SK-N-MC (cell line): ENCODE measurements at regions not wholly inside any gene's neighbourhood (a gene's known extent, or its start where the extent isn't known, plus 50 kb on each side); places are given as distances from the start of the nearest gene placed in this dataset.
"Not testable (repeated sequence)": the region's sequence is repeated elsewhere in the genome, so short reads cannot be mapped to it uniquely, and the experiment has no call there.

Source experiments
- DNase-seq: peaks from one replicate; pipeline ENCODE4 v3.0.0-alpha.2; 2011; ENCODE audit warnings: low read depth, low spot score
- H3K27ac ChIP-seq: fragments of 200-600 bp; sonication (generic); 2 replicates; pipeline ENCODE4 v1.5.1; 2016; ENCODE audit warnings: mixed run types
- H3K36me3 ChIP-seq: fragments of 200-600 bp; sonication (generic); 2 replicates; pipeline ENCODE4 v1.6.1; 2017; ENCODE audit warnings: antibody characterized with exemption, low read length, mixed read lengths; ENCODE audit not compliant: insufficient read depth
- H3K4me3 ChIP-seq: fragments of 200-600 bp; sonication (generic); 2 replicates; pipeline ENCODE4 v1.5.1; 2016
- H3K9ac ChIP-seq: fragments of 200-600 bp; sonication (generic); 2 replicates; pipeline ENCODE4 v1.8.0; 2017; ENCODE audit warnings: mixed run types, mixed read lengths; ENCODE audit not compliant: insufficient read length
- H3K9me3 ChIP-seq: fragments of 200-600 bp; sonication (generic); 2 replicates; pipeline ENCODE4 v1.6.1; 2017; ENCODE audit warnings: low read depth, mild to moderate bottlenecking, antibody characterized with exemption, low read length, moderate library complexity, mixed read lengths
- EZH2 ChIP-seq: fragments of 200-600 bp; sonication (generic); IDR thresholded peaks from one replicate; pipeline ENCODE4 v1.6.1; 2017; ENCODE audit warnings: antibody characterized with exemption
- FOXP2 ChIP-seq: optimal IDR thresholded peaks from 2 replicates; pipeline ENCODE3; 2011; ENCODE audit warnings: mild to moderate bottlenecking, moderate library complexity; ENCODE audit not compliant: insufficient read depth; ENCODE audit errors: extremely low read length, control extremely low read depth
- POLR2AphosphoS5 ChIP-seq: IDR thresholded peaks from 2 replicates; pipeline ENCODE4 v1.6.1; 2012; ENCODE audit warnings: mild to moderate bottlenecking, low read depth, low read length, borderline replicate concordance

GRCh38 chr1:195664628-195665027 lies 943.6 kb downstream of the KCNT2 start:
- Histone ChIP-seq H3K9ac (no peak overlapping the region), H3K36me3 (no peaks in the 10 kb centered on the region), H3K27ac (no peak overlapping the region), H3K4me3 (no peak overlapping the region), H3K9me3 (no peaks in the 10 kb centered on the region)
- DNase-seq: no peak
- TF ChIP-seq POLR2AphosphoS5: no peak
- no peak for TF ChIP-seq FOXP2
- TF ChIP-seq EZH2: no peak

GRCh38 chr1:195663549-195664280 lies 944.5 kb downstream of the KCNT2 start:
- DNase-seq: no peak
- TF ChIP-seq POLR2AphosphoS5: no peak
- no peak for TF ChIP-seq FOXP2
- TF ChIP-seq EZH2: no peak
- Histone ChIP-seq H3K4me3 (no peak overlapping the region), H3K9me3 (no peaks in the 10 kb centered on the region), H3K9ac (no peak overlapping the region), H3K27ac (no peak overlapping the region), H3K36me3 (no peaks in the 10 kb centered on the region)

- Histone ChIP-seq H3K4me3 (no peak overlapping the region), H3K36me3 (no peaks in the 10 kb centered on the region), H3K9ac (no peak overlapping the region), H3K9me3 (no peaks in the 10 kb centered on the region), H3K27ac (0 out of 2 replicates have a peak overlapping the region, but pooled peaks have one; percentile 5)
- DNase-seq: no peak
- no peak for TF ChIP-seq EZH2
- no peak for TF ChIP-seq POLR2AphosphoS5
These were observed 951.5 kb downstream of the KCNT2 start for GRCh38 chr1:195656780-195657179.

- not testable (repeated sequence) for H3K36me3 ChIP-seq, H3K4me3 ChIP-seq, H3K27ac ChIP-seq, H3K9ac ChIP-seq, DNase-seq, H3K9me3 ChIP-seq
These were observed 959.4 kb downstream of the KCNT2 start for GRCh38 chr1:195648875-195649274.

GRCh38 chr1:195637539-195637938 lies 970.7 kb downstream of the KCNT2 start:
- no peaks in the 10 kb centered on the region for H3K9me3 ChIP-seq
- peak; percentile 20 for DNase-seq
- H3K36me3 ChIP-seq: no peaks in the 10 kb centered on the region
- TF ChIP-seq POLR2AphosphoS5 (no peak), FOXP2 (no peak), EZH2 (no peak)
- peak overlapping the region; percentile 52 for H3K9ac ChIP-seq
- peak overlapping the region; percentile 60 for H3K4me3 ChIP-seq
- H3K27ac ChIP-seq: peak overlapping the region; percentile 37

GRCh38 chr1:195618287-195618686 lies 990.0 kb downstream of the KCNT2 start:
- no peak for DNase-seq
- no peak overlapping the region for H3K4me3 ChIP-seq
- TF ChIP-seq EZH2 (no peak), POLR2AphosphoS5 (no peak), FOXP2 (no peak)
- H3K27ac ChIP-seq: no peak overlapping the region
- no peaks in the 10 kb centered on the region for H3K9me3 ChIP-seq
- no peak overlapping the region for H3K9ac ChIP-seq
- no peaks in the 10 kb centered on the region for H3K36me3 ChIP-seq

GRCh38 chr1:195617106-195617505 lies 991.1 kb downstream of the KCNT2 start:
- Histone ChIP-seq H3K9me3 (no peaks in the 10 kb centered on the region), H3K4me3 (no peak overlapping the region), H3K9ac (no peak overlapping the region), H3K36me3 (no peaks in the 10 kb centered on the region), H3K27ac (no peak overlapping the region)
- no peak for TF ChIP-seq EZH2
- no peak for TF ChIP-seq POLR2AphosphoS5
- no peak for TF ChIP-seq FOXP2
- DNase-seq: no peak

GRCh38 chr1:195608883-195609282 lies 999.4 kb downstream of the KCNT2 start:
- Histone ChIP-seq H3K9ac (no peak overlapping the region), H3K36me3 (no peaks in the 10 kb centered on the region), H3K9me3 (no peaks in the 10 kb centered on the region), H3K4me3 (no peak overlapping the region), H3K27ac (no peak overlapping the region)
- no peak for TF ChIP-seq EZH2
- no peak for TF ChIP-seq POLR2AphosphoS5
- no peak for TF ChIP-seq FOXP2
- no peak for DNase-seq

- TF ChIP-seq FOXP2 (no peak), POLR2AphosphoS5 (no peak), EZH2 (no peak)
- DNase-seq: no peak
- Histone ChIP-seq H3K36me3 (no peaks in the 10 kb centered on the region), H3K9me3 (no peaks in the 10 kb centered on the region), H3K4me3 (no peak overlapping the region), H3K9ac (no peak overlapping the region), H3K27ac (no peak overlapping the region)
These were observed 1001.8 kb downstream of the KCNT2 start for GRCh38 chr1:195606483-195606882.
